GM19328 (cell line): ENCODE measurements at regions not wholly inside any gene's neighbourhood (a gene's known extent, or its start where the extent isn't known, plus 50 kb on each side); places are given as distances from the start of the nearest gene placed in this dataset.

Experiments
- ATAC-seq: cut with Tn5 transposase; IDR thresholded peaks from one replicate; pipeline ENCODE4 v1.9.1; 2021; ENCODE audit warnings: mild to moderate bottlenecking, moderate library complexity; ENCODE audit not compliant: unreplicated experiment

GRCh38 chr5:168031614-168032013 lies 259.8 kb upstream of the WWC1 start:
- ATAC-seq = no peak

- ATAC-seq = no peak
These were observed 252.4 kb upstream of the WWC1 start for GRCh38 chr5:168039039-168039438.

- ATAC-seq = no peak
These were observed 251.7 kb upstream of the WWC1 start for GRCh38 chr5:168039566-168040248.

- no peak for ATAC-seq
These were observed 249.9 kb upstream of the WWC1 start for GRCh38 chr5:168041583-168041982.

- no peak for ATAC-seq
These were observed 249.0 kb upstream of the WWC1 start for GRCh38 chr5:168042284-168043068.

GRCh38 chr5:168046163-168046562 lies 245.3 kb upstream of the WWC1 start:
- ATAC-seq = no peak

- ATAC-seq = no peak
These were observed 244.3 kb upstream of the WWC1 start for GRCh38 chr5:168047043-168047668.

- no peak for ATAC-seq
These were observed 243.8 kb upstream of the WWC1 start for GRCh38 chr5:168047669-168048111.

- ATAC-seq = no peak
These were observed 243.0 kb upstream of the WWC1 start for GRCh38 chr5:168048486-168048885.

GRCh38 chr5:168052686-168053085 lies 238.8 kb upstream of the WWC1 start:
- ATAC-seq = no peak

GRCh38 chr5:168054091-168054490 lies 237.4 kb upstream of the WWC1 start:
- ATAC-seq = no peak

- ATAC-seq = no peak
These were observed 236.2 kb upstream of the WWC1 start for GRCh38 chr5:168055141-168055683.

- no peak for ATAC-seq
These were observed 235.5 kb upstream of the WWC1 start for GRCh38 chr5:168055961-168056360.

- ATAC-seq = no peak
These were observed 234.8 kb upstream of the WWC1 start for GRCh38 chr5:168056499-168057182.

GRCh38 chr5:168057905-168058304 lies 233.5 kb upstream of the WWC1 start:
- ATAC-seq = no peak

- ATAC-seq = no peak
These were observed 232.3 kb upstream of the WWC1 start for GRCh38 chr5:168059131-168059530.

GRCh38 chr5:168062239-168062638 lies 229.2 kb upstream of the WWC1 start:
- no peak for ATAC-seq

- no peak for ATAC-seq
These were observed 227.0 kb upstream of the WWC1 start for GRCh38 chr5:168064457-168064856.

GRCh38 chr5:168064933-168065622 lies 226.4 kb upstream of the WWC1 start:
- no peak for ATAC-seq

GRCh38 chr5:168066536-168067208 lies 224.8 kb upstream of the WWC1 start:
- no peak for ATAC-seq
